GM12892 (cell line): ENCODE measurements at regions not wholly inside any gene's neighbourhood (a gene's known extent, or its start where the extent isn't known, plus 50 kb on each side); places are given as distances from the start of the nearest gene placed in this dataset.

Experiments used
- DNase-seq: peaks from one replicate; pipeline ENCODE4 v3.0.0; 2011; ENCODE audit not compliant: insufficient read length
- FAIRE-seq: peaks from 2 replicates; lab custom pipeline; 2011; peaks lifted over from hg19 to GRCh38; lab: Jason Lieb, UNC
- POLR2A ChIP-seq: IDR thresholded peaks from 2 replicates; pipeline ENCODE4 v1.6.1; 2011; ENCODE audit warnings: low read depth, low read length, control low read depth
- POLR2AphosphoS5 ChIP-seq: IDR thresholded peaks from 2 replicates; pipeline ENCODE4 v1.6.1; 2011; ENCODE audit warnings: low read depth, low read length, control low read depth
- TAF1 ChIP-seq: IDR thresholded peaks from 2 replicates; pipeline ENCODE4 v1.6.1; 2011; ENCODE audit warnings: low read depth, mild to moderate bottlenecking, control low read depth, low read length, borderline replicate concordance

DNA sequence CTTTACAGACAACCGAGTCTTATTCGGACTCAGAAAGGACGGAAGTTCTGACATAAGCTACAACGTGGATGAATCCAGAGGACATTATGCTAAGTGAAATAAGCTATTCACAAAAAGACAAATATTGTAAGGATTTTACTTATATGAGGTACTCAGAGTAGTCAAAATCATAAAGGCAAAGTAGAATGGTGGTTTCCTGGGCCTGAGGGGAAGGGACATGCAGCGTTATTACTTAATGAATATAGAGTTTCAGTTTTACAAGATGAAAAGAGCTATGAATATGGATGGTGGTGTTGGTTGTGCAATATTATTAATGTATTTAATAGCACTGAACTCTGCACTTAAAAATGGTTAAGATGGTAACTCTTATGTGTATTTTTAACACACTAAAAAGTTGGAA, 419.1 kb upstream of the SGCG start:
- FAIRE-seq (no peak), DNase-seq (no peak)
- TF ChIP-seq POLR2AphosphoS5 (no peak), POLR2A (no peak), TAF1 (no peak)

- DNase-seq (no peak), FAIRE-seq (no peak)
- no peak for TF ChIP-seq POLR2A
- TF ChIP-seq TAF1: no peak
- TF ChIP-seq POLR2AphosphoS5: no peak
These were observed 415.2 kb upstream of the SGCG start for GRCh38 chr13:22765547-22765946.

GRCh38 chr13:22770891-22771290, 409.9 kb upstream of the SGCG start:
- FAIRE-seq: no peak

GRCh38 chr13:22773465-22773864, 407.3 kb upstream of the SGCG start:
- TF ChIP-seq POLR2AphosphoS5 (no peak), TAF1 (no peak), POLR2A (no peak)
- DNase-seq (no peak), FAIRE-seq (no peak)

More at GRCh38 chr13:22770891-22771290, 409.9 kb upstream of the SGCG start:
- DNase-seq: no peak
- TF ChIP-seq POLR2A (no peak), TAF1 (no peak), POLR2AphosphoS5 (no peak)

DNA sequence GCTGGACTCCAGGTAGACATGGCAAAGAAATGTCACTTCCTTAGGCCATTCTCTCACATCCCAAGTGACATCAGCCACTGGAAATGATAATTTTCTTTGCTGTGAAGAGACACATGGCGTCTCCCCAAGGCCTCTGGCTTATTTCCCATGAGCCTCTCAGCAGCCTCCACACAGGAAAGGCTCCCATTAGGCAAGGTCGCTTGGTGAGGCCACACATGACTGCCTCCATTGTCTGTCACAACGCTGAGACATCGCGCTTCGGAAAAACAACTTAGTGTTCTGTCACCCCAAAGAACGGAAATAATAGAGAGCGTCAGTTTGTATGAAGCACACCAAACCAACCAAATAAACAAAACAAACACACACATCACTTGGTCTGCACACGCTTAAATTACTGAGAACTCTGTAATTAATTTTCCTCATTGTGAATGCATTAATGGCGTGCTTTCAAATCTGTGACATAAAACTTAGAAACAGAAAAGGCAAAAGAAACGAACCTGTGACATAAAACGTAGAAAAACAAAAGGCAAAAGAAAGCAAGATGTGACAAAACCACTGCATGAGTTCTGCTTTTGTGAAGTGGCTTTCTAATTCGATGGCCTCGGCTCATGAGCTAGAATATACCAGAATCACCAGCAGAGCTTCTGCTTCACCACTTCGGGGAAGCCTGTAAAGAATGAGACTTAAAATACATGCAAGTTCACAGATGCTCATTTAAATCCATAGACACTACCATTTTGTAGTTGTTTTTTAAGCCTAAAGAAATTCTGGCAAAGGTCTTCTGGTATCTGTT, 404.2 kb upstream of the SGCG start:
- FAIRE-seq: no peak
- DNase-seq: no peak
- TF ChIP-seq POLR2A (no peak), TAF1 (no peak), POLR2AphosphoS5 (no peak)

GRCh38 chr13:22777207-22777606, 403.6 kb upstream of the SGCG start:
- TF ChIP-seq TAF1 (no peak), POLR2AphosphoS5 (no peak), POLR2A (no peak)
- DNase-seq (no peak), FAIRE-seq (no peak)

DNA sequence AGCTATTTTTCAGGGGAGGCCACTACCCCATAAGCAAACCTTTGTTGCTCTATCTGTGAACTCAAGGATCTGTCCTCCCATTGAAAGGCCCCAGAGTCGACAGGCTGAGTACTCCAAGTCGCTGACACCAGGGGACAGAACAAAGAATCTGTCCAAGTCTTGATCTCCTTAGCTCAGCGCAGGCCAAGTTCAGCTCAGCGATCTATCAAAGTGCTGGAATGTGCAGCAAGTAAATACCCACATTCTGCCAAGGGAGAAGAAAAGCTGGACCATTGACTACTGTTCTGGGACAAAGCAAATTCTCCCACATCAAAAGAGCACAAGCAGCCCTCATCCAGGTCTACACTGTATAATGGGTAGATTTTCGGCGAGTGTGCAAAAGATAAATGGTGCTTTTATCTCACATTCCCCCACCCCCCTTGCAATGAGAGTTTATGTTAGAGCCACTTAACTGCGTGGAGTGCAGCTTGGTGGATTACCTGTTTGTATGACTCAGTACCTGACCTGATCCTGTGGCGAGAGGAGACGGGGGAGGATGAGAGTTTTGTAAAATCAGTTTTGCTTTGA, 391.7 kb upstream of the SGCG start:
- FAIRE-seq: no peak
- DNase-seq: no peak
- TF ChIP-seq POLR2AphosphoS5 (no peak), TAF1 (no peak), POLR2A (no peak)

- no peak for FAIRE-seq
- no peak for DNase-seq
- TF ChIP-seq POLR2AphosphoS5 (no peak), POLR2A (no peak), TAF1 (no peak)
These were observed 390.9 kb upstream of the SGCG start for GRCh38 chr13:22789916-22790315.

DNA sequence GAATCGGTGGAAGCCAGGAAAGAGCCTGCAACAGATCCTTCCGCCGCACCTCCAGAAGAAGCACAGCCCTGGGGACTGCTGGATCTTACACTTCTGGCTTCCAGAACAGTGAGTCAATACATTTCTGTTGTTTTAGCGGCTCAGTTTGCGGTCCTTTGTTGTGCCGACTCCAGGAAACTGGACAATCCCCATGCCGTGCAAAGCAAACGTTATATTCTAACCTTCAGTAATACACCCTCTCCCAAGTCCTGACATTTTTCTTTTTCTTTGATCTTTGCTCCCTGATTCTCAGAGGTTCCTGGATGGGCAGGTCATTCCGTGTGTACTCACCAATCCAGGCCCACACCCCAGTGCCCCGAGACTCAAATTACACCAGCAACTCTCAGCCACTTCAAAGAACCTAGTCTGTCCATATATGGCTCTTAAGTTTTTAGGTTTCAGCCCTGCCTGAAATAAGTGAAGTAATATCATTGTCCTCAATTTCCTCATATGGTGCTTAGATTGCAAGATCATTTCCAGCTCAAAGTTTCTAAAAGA, 387.1 kb upstream of the SGCG start:
- no peak for DNase-seq
- FAIRE-seq: no peak
- TF ChIP-seq POLR2A (no peak), POLR2AphosphoS5 (no peak), TAF1 (no peak)

DNA sequence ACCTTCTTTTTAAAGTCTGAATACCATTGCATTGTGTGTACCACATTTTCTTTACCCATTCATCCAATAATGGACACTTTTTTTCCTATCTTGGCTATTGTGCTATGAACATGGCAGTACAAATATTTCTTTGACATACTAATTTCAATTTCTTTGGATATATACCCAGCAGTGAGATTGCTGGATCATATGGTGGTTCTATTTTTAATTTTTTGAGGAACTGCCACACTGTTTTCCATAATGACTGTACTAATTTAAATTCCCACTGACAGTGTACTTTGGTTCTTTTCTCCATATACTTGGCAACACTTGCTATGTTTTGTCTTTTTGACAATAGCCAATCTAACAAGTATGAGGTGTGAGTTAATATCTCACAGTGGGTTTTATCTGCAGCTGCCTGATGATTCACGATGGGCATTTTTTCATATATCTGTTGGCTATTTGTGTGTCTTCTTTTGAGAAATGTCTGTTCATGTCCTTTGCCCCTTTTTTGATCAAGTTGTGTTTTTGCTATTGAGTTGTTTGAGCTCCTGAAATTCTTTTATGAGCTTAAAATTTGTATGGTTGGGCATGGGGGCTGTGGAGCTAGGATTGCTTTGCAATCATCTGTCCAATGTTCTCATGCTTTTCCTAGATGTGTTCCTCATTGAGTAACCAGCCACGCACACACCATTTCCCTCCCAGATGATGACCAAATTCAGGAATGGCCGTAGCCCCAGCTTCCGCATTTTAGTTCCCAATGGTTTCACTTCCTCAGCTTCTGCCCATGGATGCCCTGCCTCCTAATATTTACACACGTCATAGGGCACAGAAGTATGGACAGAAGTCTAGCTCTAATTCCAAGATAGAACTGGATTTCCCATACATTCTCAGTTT, 380.0 kb upstream of the SGCG start:
- FAIRE-seq (no peak), DNase-seq (no peak)
- no peak for TF ChIP-seq POLR2A
- TF ChIP-seq TAF1: no peak
- TF ChIP-seq POLR2AphosphoS5: no peak

DNA sequence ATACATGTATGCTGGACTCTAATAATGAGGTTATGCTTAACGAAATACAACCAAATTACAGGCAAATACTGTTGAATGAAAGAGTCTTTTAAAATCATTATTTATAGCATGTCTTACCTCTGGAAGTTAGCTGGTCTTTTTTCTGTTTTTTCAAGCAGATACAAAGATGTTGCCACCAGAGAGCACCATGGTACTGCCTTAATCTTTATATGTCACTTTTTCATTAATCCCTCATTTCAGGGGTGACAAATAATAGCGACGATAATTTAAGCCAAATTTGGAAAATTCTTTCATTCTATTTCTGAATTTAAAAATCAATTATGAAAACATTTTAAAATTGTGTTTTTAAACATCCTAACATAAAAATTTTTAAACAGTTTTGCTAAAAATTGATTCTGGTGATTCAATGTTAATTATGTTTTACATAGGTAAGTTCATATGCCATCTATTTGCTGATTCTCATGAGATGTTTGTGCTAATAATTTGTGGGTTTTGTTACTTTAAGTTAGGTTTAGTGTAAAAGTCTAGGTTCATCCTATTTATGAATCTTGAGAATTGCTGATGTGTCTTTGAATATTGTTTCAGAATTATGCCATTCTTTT, 379.3 kb upstream of the SGCG start:
- FAIRE-seq (no peak), DNase-seq (no peak)
- TF ChIP-seq POLR2A (no peak), POLR2AphosphoS5 (no peak), TAF1 (no peak)
